ENCODE measurements at regions not wholly inside any gene's neighbourhood (a gene's known extent, or its start where the extent isn't known, plus 50 kb on each side); places are given as distances from the start of the nearest gene placed in this dataset.

GRCh38 chr5:98443881-98444280 lies 329.6 kb upstream of the RGMB start:
- CTCF ChIA-PET: no interaction called here
- H3K9me3 Mint-ChIP-seq (ENCODE audit: low read depth, unreplicated experiment): peaks cover 7% of the 10 kb centered on the region
- DNase-seq: no peak
- H3K36me3 Mint-ChIP-seq (ENCODE audit: insufficient read depth, unreplicated experiment): no peaks in the 10 kb centered on the region
- H3K4me1 Mint-ChIP-seq (ENCODE audit: low read depth, unreplicated experiment): no peaks in the 10 kb centered on the region
- BruUV-seq (replicated peaks): no TSS peak
- intact Hi-C loops (cut with micrococcal nuclease; ENCODE audit: unreplicated experiment): no loop called here
- no peak overlapping the region for H3K4me3 Mint-ChIP-seq (ENCODE audit: low read depth, unreplicated experiment)
- no peak overlapping the region for H3K27ac Mint-ChIP-seq (ENCODE audit: unreplicated experiment)
- H3K27me3 Mint-ChIP-seq (ENCODE audit: unreplicated experiment): no peaks in the 10 kb centered on the region
- no peak for TF ChIP-seq CTCF (IDR thresholded peaks at IDR 0.05; ENCODE audit: unreplicated experiment)

DNA sequence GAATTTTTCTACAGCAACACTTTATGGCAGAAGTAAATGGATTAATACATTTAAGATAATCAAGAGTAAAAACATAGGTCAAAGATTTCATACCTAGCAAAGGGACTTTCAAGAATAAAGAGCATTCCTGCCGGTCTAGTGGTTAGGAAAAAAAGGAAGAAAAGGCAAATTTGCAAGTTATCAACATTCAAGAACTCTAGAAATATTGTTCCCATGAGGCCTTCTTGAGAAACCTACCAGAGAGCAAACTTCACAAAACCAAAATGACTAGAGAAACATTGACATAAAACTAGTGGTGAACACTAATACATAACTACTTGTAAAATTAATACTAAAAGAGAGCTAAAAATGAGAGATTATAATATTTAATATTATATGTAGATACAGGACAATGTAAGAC lies 320.2 kb upstream of the RGMB start:
- Mint-ChIP-seq H3K27me3 (ENCODE audit: unreplicated experiment) (no peaks in the 10 kb centered on the region), H3K4me1 (ENCODE audit: low read depth, unreplicated experiment) (no peaks in the 10 kb centered on the region), H3K27ac (ENCODE audit: unreplicated experiment) (no peak overlapping the region), H3K36me3 (ENCODE audit: insufficient read depth, unreplicated experiment) (no peaks in the 10 kb centered on the region), H3K4me3 (ENCODE audit: low read depth, unreplicated experiment) (no peak overlapping the region), H3K9me3 (ENCODE audit: low read depth, unreplicated experiment) (no peaks in the 10 kb centered on the region)
- TF ChIP-seq CTCF (IDR thresholded peaks at IDR 0.05; ENCODE audit: unreplicated experiment): no peak
- DNase-seq: no peak
- BruUV-seq (replicated peaks): no TSS peak
- CTCF ChIA-PET: no interaction called here
- intact Hi-C loops (cut with micrococcal nuclease; ENCODE audit: unreplicated experiment): no loop called here

DNA sequence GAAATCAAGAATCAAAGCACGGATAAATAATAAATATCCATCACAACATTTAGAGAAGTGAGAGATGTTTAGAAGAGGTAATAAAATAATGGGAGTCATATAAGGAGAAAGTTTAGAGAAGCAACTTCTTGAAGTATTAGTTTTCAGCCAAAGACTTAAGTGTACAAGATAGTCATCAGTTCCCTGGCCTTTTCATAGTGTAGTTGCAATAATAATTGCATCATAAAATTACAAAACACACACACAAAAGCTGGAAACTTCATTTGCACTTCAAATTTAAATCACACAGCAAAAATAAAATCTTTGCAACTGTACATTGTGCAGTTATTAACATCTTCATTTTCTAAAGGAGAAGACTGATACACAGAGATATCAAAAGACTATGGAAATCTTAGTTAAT lies 319.1 kb upstream of the RGMB start:
- no TSS peak for BruUV-seq (replicated peaks)
- Mint-ChIP-seq H3K4me3 (ENCODE audit: low read depth, unreplicated experiment) (no peak overlapping the region), H3K4me1 (ENCODE audit: low read depth, unreplicated experiment) (no peaks in the 10 kb centered on the region), H3K27ac (ENCODE audit: unreplicated experiment) (no peak overlapping the region), H3K36me3 (ENCODE audit: insufficient read depth, unreplicated experiment) (no peaks in the 10 kb centered on the region), H3K27me3 (ENCODE audit: unreplicated experiment) (no peaks in the 10 kb centered on the region), H3K9me3 (ENCODE audit: low read depth, unreplicated experiment) (no peaks in the 10 kb centered on the region)
- intact Hi-C loops (cut with micrococcal nuclease; ENCODE audit: unreplicated experiment): loop anchor here (2.0 kb wide), 1 partner anchor 314 kb away; no protein-coding TSS in a partner anchor
- DNase-seq: no peak
- CTCF ChIA-PET: interaction anchor here (1.0 to 1.8 kb wide), 4 partner anchors 314 to 318 kb away, joined by 4 to 12 read pairs (median 6); no protein-coding TSS in a partner anchor
- no peak for TF ChIP-seq CTCF (IDR thresholded peaks at IDR 0.05; ENCODE audit: unreplicated experiment)

DNA sequence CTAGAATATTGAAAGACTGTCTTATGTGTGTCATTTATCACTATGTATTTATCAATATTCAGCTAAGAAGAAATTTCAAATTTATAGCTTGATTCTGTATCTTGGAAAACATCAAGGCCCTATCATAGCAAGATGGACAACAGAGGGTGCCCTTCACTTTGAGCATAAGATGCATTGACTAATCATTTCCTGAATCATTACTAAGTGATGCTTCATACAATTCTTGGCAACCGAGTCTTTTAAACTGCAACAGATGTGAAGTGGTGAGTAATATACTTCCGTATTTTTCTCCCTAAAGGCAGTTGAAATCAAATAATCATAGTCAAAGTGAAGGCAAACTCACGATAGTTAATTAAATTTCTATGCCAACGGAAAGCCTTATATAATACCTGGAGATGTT lies 318.6 kb upstream of the RGMB start:
- no peaks in the 10 kb centered on the region for H3K36me3 Mint-ChIP-seq (ENCODE audit: insufficient read depth, unreplicated experiment)
- CTCF ChIA-PET: interaction anchor here (1.0 to 1.8 kb wide), 4 partner anchors 313 to 318 kb away, joined by 4 to 12 read pairs (median 6); no protein-coding TSS in a partner anchor
- no peak overlapping the region for H3K4me3 Mint-ChIP-seq (ENCODE audit: low read depth, unreplicated experiment)
- no peak for DNase-seq
- no peak overlapping the region for H3K27ac Mint-ChIP-seq (ENCODE audit: unreplicated experiment)
- H3K27me3 Mint-ChIP-seq (ENCODE audit: unreplicated experiment): no peaks in the 10 kb centered on the region
- intact Hi-C loops (cut with micrococcal nuclease; ENCODE audit: unreplicated experiment): loop anchor here (2.0 kb wide), 1 partner anchor 314 kb away; no protein-coding TSS in a partner anchor
- no TSS peak for BruUV-seq (replicated peaks)
- no peak for TF ChIP-seq CTCF (IDR thresholded peaks at IDR 0.05; ENCODE audit: unreplicated experiment)
- H3K9me3 Mint-ChIP-seq (ENCODE audit: low read depth, unreplicated experiment): no peaks in the 10 kb centered on the region
- no peaks in the 10 kb centered on the region for H3K4me1 Mint-ChIP-seq (ENCODE audit: low read depth, unreplicated experiment)
